ENCODE measurements at regions not wholly inside any gene's neighbourhood (a gene's known extent, or its start where the extent isn't known, plus 50 kb on each side); places are given as distances from the start of the nearest gene placed in this dataset.
"Not testable (repeated sequence)": the region's sequence is repeated elsewhere in the genome, so short reads cannot be mapped to it uniquely, and the experiment has no call there.

DNA sequence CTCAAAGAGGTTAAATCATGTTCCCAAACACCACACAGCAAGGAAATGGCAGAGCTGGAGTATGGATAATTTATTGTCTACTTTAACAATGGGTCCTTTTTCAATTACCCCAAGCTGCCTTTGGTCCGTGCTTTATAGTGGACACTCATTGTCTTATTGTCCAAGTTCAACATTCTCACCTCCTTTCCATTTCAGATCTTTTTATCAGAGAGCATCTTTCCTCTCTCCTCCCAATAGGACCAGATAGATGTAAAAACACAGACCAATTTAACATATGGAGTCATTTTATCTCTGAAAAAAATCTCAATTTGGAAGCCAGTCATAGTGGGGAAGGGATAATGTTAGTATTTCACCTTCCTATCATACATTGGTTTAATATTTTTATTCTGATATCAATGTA is 83.5 kb upstream of the WAC start:
- Histone ChIP-seq H4K20me1 (ENCODE audit: control insufficient read depth, insufficient read depth, low read depth, low read length) (no peaks in the 10 kb centered on the region), H3K79me2 (ENCODE audit: control insufficient read depth, low read length) (no peaks in the 10 kb centered on the region), H3K27ac (ENCODE audit: low read depth, low read length) (no peak overlapping the region), H3K4me2 (ENCODE audit: low read length) (no peak overlapping the region), H3K9me3 (ENCODE audit: control insufficient read depth, insufficient read depth, low read length) (no peaks in the 10 kb centered on the region), H3F3A (ENCODE audit: control insufficient read depth, insufficient read depth) (no peaks in the 10 kb centered on the region), H3K4me1 (ENCODE audit: control insufficient read depth, low read length) (no peaks in the 10 kb centered on the region), H3K9me2 (replicated peaks; ENCODE audit: control insufficient read depth, low read length) (no peaks in the 10 kb centered on the region), H3K27me3 (ENCODE audit: control insufficient read depth, low read length) (no peaks in the 10 kb centered on the region), H3K4me3 (ENCODE audit: low read length) (no peak overlapping the region), H3K36me3 (ENCODE audit: control insufficient read depth, low read length) (no peaks in the 10 kb centered on the region)
- TF ChIP-seq, protein P1, sequence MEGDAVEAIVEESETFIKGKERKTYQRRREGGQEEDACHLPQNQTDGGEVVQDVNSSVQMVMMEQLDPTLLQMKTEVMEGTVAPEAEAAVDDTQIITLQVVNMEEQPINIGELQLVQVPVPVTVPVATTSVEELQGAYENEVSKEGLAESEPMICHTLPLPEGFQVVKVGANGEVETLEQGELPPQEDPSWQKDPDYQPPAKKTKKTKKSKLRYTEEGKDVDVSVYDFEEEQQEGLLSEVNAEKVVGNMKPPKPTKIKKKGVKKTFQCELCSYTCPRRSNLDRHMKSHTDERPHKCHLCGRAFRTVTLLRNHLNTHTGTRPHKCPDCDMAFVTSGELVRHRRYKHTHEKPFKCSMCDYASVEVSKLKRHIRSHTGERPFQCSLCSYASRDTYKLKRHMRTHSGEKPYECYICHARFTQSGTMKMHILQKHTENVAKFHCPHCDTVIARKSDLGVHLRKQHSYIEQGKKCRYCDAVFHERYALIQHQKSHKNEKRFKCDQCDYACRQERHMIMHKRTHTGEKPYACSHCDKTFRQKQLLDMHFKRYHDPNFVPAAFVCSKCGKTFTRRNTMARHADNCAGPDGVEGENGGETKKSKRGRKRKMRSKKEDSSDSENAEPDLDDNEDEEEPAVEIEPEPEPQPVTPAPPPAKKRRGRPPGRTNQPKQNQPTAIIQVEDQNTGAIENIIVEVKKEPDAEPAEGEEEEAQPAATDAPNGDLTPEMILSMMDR (IDR thresholded peaks at IDR 0.05; ENCODE audit: low read depth, low read length, poor library complexity, severe bottlenecking), result no peak
- TF ChIP-seq EZH2phosphoT487 (IDR thresholded peaks at IDR 0.05; ENCODE audit: borderline replicate concordance, low read length), result no peak

DNA sequence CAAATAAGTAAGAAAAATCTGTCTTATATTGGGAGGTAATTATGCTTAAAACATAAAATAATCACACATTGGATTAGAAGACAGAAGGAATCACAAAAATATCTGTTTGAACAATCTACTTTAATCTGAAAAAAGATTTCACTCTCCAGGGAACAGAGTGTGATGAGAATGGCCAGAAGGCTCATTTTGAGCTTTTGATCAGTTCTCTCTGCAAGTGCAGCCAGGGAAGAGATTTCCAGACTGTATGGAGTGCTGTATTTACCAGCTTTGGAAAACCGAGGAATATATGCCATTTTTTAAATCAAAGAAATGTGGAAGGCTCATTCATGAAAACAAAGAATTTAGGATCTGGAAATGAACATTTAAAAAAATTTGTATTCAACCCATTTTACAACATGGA is 83.0 kb upstream of the WAC start:
- Histone ChIP-seq H4K20me1 (ENCODE audit: control insufficient read depth, insufficient read depth, low read depth, low read length) (no peaks in the 10 kb centered on the region), H3K36me3 (ENCODE audit: control insufficient read depth, low read length) (no peaks in the 10 kb centered on the region), H3K4me1 (ENCODE audit: control insufficient read depth, low read length) (no peaks in the 10 kb centered on the region), H3F3A (ENCODE audit: control insufficient read depth, insufficient read depth) (no peaks in the 10 kb centered on the region), H3K4me2 (ENCODE audit: low read length) (no peak overlapping the region), H3K27ac (ENCODE audit: low read depth, low read length) (no peak overlapping the region), H3K4me3 (ENCODE audit: low read length) (no peak overlapping the region), H3K79me2 (ENCODE audit: control insufficient read depth, low read length) (no peaks in the 10 kb centered on the region), H3K27me3 (ENCODE audit: control insufficient read depth, low read length) (no peaks in the 10 kb centered on the region), H3K9me3 (ENCODE audit: control insufficient read depth, insufficient read depth, low read length) (no peaks in the 10 kb centered on the region), H3K9me2 (replicated peaks; ENCODE audit: control insufficient read depth, low read length) (no peaks in the 10 kb centered on the region)
- TF ChIP-seq, protein P1 (IDR thresholded peaks at IDR 0.05; ENCODE audit: low read depth, low read length, poor library complexity, severe bottlenecking), result no peak
- TF ChIP-seq EZH2phosphoT487 (IDR thresholded peaks at IDR 0.05; ENCODE audit: borderline replicate concordance, low read length), result no peak

DNA sequence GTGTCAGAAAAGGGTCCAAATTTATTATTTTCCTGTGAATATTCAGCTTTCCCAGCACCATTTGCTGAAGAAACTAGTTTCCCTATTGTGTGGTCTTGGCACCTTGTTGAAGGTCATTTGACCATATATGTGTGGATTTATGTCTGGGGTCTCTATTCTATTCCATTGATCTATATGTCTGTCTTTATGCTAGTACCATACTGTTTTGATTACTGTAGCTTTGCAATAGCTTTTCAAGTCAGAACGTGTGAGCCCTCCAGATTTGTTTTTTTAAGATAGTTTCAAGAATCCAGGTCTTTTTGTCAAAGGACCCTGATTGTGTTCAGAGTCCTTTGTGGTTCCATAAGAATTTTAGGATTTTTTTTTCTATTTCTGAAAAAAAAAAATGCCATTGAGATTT is 79.0 kb upstream of the WAC start:
- no peaks in the 10 kb centered on the region for H4K20me1 ChIP-seq (ENCODE audit: control insufficient read depth, insufficient read depth, low read depth, low read length)
- H3K36me3 ChIP-seq (ENCODE audit: control insufficient read depth, low read length), result no peaks in the 10 kb centered on the region
- no peaks in the 10 kb centered on the region for H3K79me2 ChIP-seq (ENCODE audit: control insufficient read depth, low read length)
- H3K9me2 ChIP-seq (replicated peaks; ENCODE audit: control insufficient read depth, low read length), result no peaks in the 10 kb centered on the region
- H3K27ac ChIP-seq (ENCODE audit: low read depth, low read length), result no peak overlapping the region
- H3K4me3 ChIP-seq (ENCODE audit: low read length), result no peak overlapping the region
- H3F3A ChIP-seq (ENCODE audit: control insufficient read depth, insufficient read depth), result no peaks in the 10 kb centered on the region
- H3K4me2 ChIP-seq (ENCODE audit: low read length), result no peak overlapping the region
- H3K4me1 ChIP-seq (ENCODE audit: control insufficient read depth, low read length), result no peaks in the 10 kb centered on the region
- no peak for TF ChIP-seq EZH2phosphoT487 (IDR thresholded peaks at IDR 0.05; ENCODE audit: borderline replicate concordance, low read length)
- TF ChIP-seq, protein P1 (IDR thresholded peaks at IDR 0.05; ENCODE audit: low read depth, low read length, poor library complexity, severe bottlenecking), result no peak
- H3K27me3 ChIP-seq (ENCODE audit: control insufficient read depth, low read length), result no peaks in the 10 kb centered on the region
- H3K9me3 ChIP-seq (ENCODE audit: control insufficient read depth, insufficient read depth, low read length), result no peaks in the 10 kb centered on the region

DNA sequence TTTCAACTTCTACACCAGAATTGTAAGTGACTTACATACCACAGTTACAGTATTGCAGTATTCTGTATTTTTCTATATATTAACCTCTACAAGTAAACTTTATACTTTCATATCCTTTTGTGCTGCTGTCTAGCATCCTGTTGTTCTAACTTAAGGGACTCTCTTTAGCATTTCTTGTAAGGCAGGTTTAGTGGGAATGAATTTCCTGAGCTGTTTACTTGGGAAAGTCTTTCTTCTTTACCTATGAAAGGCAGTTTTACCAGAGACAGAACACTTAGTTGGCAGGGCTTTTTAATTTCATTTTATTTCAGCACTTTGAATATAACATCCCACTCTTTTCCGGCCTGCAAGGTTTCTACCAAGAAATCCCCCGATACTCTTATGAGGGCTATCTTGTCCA is 75.8 kb upstream of the WAC start:
- Histone ChIP-seq H3K4me1 (ENCODE audit: control insufficient read depth, low read length) (no peaks in the 10 kb centered on the region), H3K79me2 (ENCODE audit: control insufficient read depth, low read length) (no peaks in the 10 kb centered on the region), H3K27ac (ENCODE audit: low read depth, low read length) (no peak overlapping the region), H3K27me3 (ENCODE audit: control insufficient read depth, low read length) (no peaks in the 10 kb centered on the region), H3K4me3 (ENCODE audit: low read length) (no peak overlapping the region), H4K20me1 (ENCODE audit: control insufficient read depth, insufficient read depth, low read depth, low read length) (no peaks in the 10 kb centered on the region), H3K9me2 (replicated peaks; ENCODE audit: control insufficient read depth, low read length) (no peaks in the 10 kb centered on the region), H3K36me3 (ENCODE audit: control insufficient read depth, low read length) (no peaks in the 10 kb centered on the region), H3K4me2 (ENCODE audit: low read length) (no peak overlapping the region), H3K9me3 (ENCODE audit: control insufficient read depth, insufficient read depth, low read length) (no peaks in the 10 kb centered on the region), H3F3A (ENCODE audit: control insufficient read depth, insufficient read depth) (no peaks in the 10 kb centered on the region)
- no peak for TF ChIP-seq EZH2phosphoT487 (IDR thresholded peaks at IDR 0.05; ENCODE audit: borderline replicate concordance, low read length)
- TF ChIP-seq, protein P1 (IDR thresholded peaks at IDR 0.05; ENCODE audit: low read depth, low read length, poor library complexity, severe bottlenecking), result no peak

DNA sequence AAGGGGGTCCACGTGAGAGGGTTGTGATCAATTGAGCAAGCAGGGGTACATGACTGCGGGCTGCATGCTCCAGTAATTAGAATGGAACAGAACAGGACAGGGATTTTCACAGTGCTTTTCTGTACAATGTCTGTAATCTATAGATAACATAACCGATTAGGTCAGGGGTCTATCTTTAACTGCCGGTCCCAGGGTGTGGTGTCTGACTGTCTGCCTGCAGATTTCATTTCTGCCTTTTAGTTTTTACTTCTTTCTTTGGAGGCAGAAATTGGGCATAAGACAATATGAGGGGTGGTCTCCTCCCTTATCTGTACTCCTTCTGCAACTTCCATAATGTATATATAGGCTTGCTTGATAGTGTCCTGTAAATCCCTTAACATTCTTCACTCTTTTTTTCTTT is 75.0 kb upstream of the WAC start:
- not testable (repeated sequence) for H3K4me1 ChIP-seq (ENCODE audit: control insufficient read depth, low read length); H3K9me2 ChIP-seq (replicated peaks; ENCODE audit: control insufficient read depth, low read length); H3K9me3 ChIP-seq (ENCODE audit: control insufficient read depth, insufficient read depth, low read length); H3K27me3 ChIP-seq (ENCODE audit: control insufficient read depth, low read length); H3F3A ChIP-seq (ENCODE audit: control insufficient read depth, insufficient read depth); H3K79me2 ChIP-seq (ENCODE audit: control insufficient read depth, low read length); H3K4me2 ChIP-seq (ENCODE audit: low read length); H4K20me1 ChIP-seq (ENCODE audit: control insufficient read depth, insufficient read depth, low read depth, low read length); H3K36me3 ChIP-seq (ENCODE audit: control insufficient read depth, low read length); H3K27ac ChIP-seq (ENCODE audit: low read depth, low read length); H3K4me3 ChIP-seq (ENCODE audit: low read length)
